PFSK-1 (cell line): ENCODE measurements at regions not wholly inside any gene's neighbourhood (a gene's known extent, or its start where the extent isn't known, plus 50 kb on each side); places are given as distances from the start of the nearest gene placed in this dataset.

ENCODE experiments used
- FOXP2 ChIP-seq: optimal IDR thresholded peaks from 2 replicates; pipeline ENCODE3; 2011; ENCODE audit warnings: borderline replicate concordance, control low read depth, inconsistent platforms; ENCODE audit not compliant: insufficient read depth; ENCODE audit errors: extremely low read length, extremely low read depth
- POLR2AphosphoS5 ChIP-seq: IDR thresholded peaks from 2 replicates; pipeline ENCODE4 v1.6.1; 2012; ENCODE audit warnings: low read depth, mild to moderate bottlenecking, control low read depth, low read length, moderate library complexity
- REST ChIP-seq, 2 experiments: IDR thresholded peaks; 2 replicates each; pipeline versions ENCODE4 v1.6.1 to v1.8.0; 2011 to 2012; ENCODE audit warnings: low read depth in 2 of 2, low read length in 2 of 2, control low read depth in 1 of 2, inconsistent platforms in 1 of 2, mild to moderate bottlenecking in 1 of 2, moderate library complexity in 1 of 2; ENCODE audit not compliant: insufficient read depth in 1 of 2
- SIN3A ChIP-seq: IDR thresholded peaks from 2 replicates; pipeline ENCODE4 v1.6.1; 2012; ENCODE audit warnings: mild to moderate bottlenecking, low read length, moderate library complexity, borderline replicate concordance; ENCODE audit not compliant: insufficient read depth
- TAF1 ChIP-seq: IDR thresholded peaks from 2 replicates; pipeline ENCODE4 v1.6.1; 2012; ENCODE audit warnings: low read length, control low read depth, borderline replicate concordance; ENCODE audit not compliant: insufficient read depth

GRCh38 chr7:25802473-25802872, 349.5 kb upstream of the NFE2L3 start:
- no peak for TF ChIP-seq REST (IDR thresholded peaks at IDR 0.05; ENCODE audit: insufficient read depth in 1 of 2, low read depth in 2 of 2, low read length in 2 of 2)
- no peak for TF ChIP-seq TAF1
- TF ChIP-seq FOXP2, result no peak
- TF ChIP-seq SIN3A, result no peak
- no peak for TF ChIP-seq POLR2AphosphoS5

GRCh38 chr7:25803117-25803887, 348.7 kb upstream of the NFE2L3 start:
- TF ChIP-seq REST (IDR thresholded peaks at IDR 0.05; ENCODE audit: insufficient read depth in 1 of 2, low read depth in 2 of 2, low read length in 2 of 2) (no peak), TAF1 (no peak), POLR2AphosphoS5 (no peak), FOXP2 (no peak), SIN3A (no peak)

GRCh38 chr7:25804154-25804553, 347.8 kb upstream of the NFE2L3 start:
- TF ChIP-seq POLR2AphosphoS5 (no peak), TAF1 (no peak), SIN3A (no peak), REST (IDR thresholded peaks at IDR 0.05; ENCODE audit: insufficient read depth in 1 of 2, low read depth in 2 of 2, low read length in 2 of 2) (no peak), FOXP2 (no peak)

- TF ChIP-seq POLR2AphosphoS5, result no peak
- no peak for TF ChIP-seq FOXP2
- no peak for TF ChIP-seq REST (IDR thresholded peaks at IDR 0.05; ENCODE audit: insufficient read depth in 1 of 2, low read depth in 2 of 2, low read length in 2 of 2)
- no peak for TF ChIP-seq TAF1
- no peak for TF ChIP-seq SIN3A
These were observed 346.8 kb upstream of the NFE2L3 start for GRCh38 chr7:25805027-25805687.

GRCh38 chr7:25807086-25807611, 344.8 kb upstream of the NFE2L3 start:
- no peak for TF ChIP-seq SIN3A
- TF ChIP-seq FOXP2, result no peak
- no peak for TF ChIP-seq TAF1
- no peak for TF ChIP-seq REST (IDR thresholded peaks at IDR 0.05; ENCODE audit: insufficient read depth in 1 of 2, low read depth in 2 of 2, low read length in 2 of 2)
- TF ChIP-seq POLR2AphosphoS5, result no peak
